RCC 7860 (cell line): ENCODE measurements at regions not wholly inside any gene's neighbourhood (a gene's known extent, or its start where the extent isn't known, plus 50 kb on each side); places are given as distances from the start of the nearest gene placed in this dataset.
"Not testable (repeated sequence)": the region's sequence is repeated elsewhere in the genome, so short reads cannot be mapped to it uniquely, and the experiment has no call there.

ENCODE experiments used
- DNase-seq: peaks from one replicate; pipeline ENCODE4 v3.0.0-alpha.2; 2015; ENCODE audit warnings: low spot score
- FAIRE-seq: peaks from 2 replicates; lab custom pipeline; 2012; peaks lifted over from hg19 to GRCh38; lab: Jason Lieb, UNC

DNA sequence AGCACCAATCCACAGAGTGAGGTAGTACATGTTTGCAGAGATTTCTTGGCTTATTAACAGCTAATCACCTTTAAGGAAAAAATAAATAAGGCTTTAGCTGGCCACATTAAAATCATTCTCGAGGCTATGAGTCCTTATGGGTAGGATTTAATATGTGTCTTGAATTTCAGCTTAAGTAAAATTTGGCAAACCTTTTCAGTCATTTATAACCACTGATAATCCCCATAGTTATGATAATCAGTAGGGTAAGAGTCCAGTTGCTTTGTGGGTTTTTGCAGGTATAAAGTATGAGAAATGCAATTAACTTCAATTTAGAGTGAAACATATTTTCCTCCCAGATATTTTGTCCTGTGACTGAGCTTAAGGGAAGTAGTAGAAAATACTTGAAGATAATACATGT lies 1458.9 kb upstream of the FLRT2 start:
- DNase-seq = no peak

DNA sequence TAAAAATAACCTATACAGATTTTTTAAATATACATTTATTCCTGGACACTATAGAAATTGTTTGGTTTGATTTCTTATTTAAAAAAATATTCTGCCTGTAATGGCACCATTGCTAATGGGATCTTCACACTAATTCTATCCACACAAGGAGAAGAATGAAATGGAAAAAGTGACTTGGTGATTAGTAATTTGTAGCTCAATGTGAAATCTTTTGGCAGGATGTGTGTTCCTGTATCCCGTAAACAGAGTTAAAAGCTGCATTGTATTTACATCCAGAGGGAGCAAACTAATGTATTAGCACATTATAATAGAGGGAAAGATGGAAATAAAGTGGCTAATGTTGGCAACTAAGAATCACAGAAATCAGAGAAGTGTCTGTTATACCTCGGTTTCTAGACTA lies 1455.3 kb upstream of the FLRT2 start:
- no peak for DNase-seq
- no peak for FAIRE-seq

More for the DNA sequence above, 1458.9 kb upstream of the FLRT2 start:
- FAIRE-seq = no peak

DNA sequence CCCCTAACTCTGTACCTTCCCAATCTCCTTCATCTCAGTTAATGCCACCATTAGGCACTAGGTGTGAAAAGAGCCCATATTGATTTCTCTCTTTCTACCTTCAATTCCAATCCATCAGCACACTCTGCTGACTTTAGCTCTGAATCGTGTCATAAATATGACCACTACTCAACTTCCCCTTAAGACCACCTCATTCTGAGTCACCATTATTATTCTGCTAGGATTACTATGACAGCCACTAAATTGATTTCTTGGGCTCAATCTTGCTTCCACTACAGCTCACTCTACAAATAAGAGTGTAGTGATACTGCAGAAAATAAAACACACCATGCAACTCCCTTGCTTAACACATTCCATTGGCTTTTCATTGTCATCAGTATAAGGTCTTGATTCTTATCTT lies 1449.0 kb upstream of the FLRT2 start:
- no peak for FAIRE-seq
- DNase-seq = no peak

DNA sequence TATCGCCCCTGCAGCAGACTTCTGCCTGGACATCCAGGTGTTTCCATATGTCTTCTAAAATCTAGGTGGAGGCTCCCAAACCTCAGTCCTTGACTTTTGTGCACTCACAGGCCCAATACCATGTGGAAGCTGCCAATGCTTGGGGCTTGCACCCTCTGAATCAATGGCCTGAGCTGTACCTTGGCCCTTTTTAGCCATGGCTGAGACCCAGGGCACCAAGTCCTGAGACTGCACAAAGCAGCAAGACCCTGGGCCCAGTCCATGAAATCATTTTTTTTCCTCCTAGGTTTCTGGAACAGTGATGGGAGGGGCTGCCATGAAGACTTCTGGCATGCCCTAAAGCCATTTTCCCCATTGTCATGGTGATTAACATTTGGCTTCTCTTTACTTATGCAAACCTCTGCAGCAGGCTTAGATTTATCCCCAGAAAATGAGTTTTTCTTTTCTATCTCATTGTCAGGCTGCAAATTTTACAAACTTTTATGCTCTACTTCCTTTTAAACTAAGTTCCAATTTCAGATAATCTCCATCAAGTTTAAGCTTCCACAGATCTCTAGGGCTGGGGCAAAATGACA lies 1445.8 kb upstream of the FLRT2 start:
- DNase-seq (no peak), FAIRE-seq (no peak)

DNA sequence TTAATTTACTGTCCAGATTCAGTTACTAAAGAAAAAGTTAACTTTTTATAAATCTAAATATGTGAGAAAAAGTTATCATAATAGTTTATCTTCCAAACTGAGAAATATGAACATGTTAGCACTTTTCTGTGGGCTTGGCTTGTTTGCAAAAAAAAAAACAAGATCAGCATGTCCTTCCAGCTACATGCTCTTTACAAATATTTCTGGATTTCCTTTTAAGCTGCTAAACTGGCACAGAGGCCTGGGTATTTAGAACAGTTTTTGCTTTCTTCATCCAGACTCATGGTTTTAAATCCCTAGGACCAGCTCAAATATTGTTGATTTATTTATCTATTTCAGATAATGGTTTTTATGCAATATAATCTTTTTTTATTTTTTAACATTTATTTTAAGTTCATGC lies 1444.5 kb upstream of the FLRT2 start:
- FAIRE-seq = no peak
- DNase-seq = no peak

DNA sequence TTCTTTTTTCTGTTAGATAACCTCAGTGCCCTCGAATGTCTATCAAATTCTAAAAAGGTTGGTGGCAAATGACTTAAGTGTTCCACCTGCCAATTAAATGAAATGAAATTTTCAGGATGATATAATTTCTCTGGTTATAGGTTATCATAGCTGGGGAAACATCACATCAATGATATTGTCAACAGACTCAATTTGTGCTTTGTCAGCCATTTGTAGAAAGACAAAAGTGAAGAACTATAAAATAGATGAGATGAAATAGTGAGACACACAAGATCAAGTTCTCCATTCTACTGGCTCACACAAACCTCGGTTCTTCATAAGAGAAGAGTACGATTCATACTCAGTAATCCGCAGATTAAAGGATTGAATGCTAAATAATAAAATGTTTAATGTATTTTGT lies 1443.2 kb upstream of the FLRT2 start:
- FAIRE-seq = no peak
- no peak for DNase-seq

DNA sequence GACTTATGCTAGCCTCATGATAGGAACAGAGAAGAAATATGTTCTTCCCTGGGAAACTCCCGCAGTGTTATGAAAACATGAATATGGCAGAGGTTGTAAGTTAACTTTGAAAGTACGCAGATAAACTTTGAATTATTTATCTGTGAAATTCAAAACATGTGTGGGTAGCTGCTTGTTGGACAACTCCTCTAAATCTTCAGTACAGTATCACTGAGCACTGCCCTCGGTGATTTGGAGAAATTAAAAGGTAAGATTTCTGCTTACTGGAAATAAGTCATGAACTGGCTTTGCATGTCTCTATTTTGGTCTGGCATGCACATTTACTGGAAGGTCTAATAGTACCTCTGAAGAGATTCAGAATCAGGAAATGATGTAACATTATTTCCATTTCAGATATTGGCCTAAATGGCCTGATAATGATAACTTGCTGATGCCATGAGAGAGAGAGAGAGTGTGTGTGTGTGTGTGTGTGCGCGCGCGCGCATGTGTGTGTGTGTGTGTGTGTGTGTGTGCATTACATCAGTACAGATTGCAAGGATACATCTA lies 1441.9 kb upstream of the FLRT2 start:
- DNase-seq = no peak
- FAIRE-seq = no peak

DNA sequence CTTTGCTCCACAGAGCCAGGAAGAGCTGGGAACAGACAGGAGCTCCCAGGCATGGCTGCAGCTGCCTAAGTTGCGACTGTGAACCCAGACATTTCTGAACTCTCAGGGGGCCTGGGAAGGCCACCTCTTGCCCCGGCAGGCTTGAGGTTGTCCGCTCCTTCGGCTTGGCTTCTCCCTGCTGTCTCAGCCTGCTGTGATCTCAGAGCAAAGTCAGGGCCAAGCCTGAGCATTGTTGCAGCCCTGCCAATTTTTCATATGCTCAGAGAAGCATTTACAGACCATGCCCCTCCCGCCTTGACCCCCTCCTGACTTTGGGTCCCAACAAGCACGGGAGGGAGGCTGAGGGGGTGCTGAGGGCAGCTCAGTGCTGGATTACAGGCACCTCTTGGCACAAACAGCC lies 1439.1 kb upstream of the FLRT2 start:
- no peak for FAIRE-seq
- no peak for DNase-seq

DNA sequence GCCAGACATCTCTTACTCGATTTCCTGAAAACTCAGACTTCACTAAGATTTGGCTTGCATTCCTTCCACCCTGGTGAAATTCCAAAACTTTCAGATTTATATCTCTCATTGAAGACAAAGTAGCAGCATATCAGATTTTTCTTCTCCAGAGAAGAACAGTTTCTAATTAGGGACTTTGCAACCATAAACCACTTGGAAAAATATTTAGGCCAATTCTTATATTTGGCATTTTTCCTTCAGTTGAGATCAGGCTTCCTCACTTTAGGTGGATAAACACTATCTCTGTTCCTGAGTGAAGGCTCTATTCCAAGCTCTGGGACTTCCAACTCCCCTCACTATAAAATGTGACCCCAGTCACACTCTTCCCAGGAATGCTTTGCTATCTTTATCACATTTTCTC lies 1434.3 kb upstream of the FLRT2 start:
- FAIRE-seq = no peak
- no peak for DNase-seq

DNA sequence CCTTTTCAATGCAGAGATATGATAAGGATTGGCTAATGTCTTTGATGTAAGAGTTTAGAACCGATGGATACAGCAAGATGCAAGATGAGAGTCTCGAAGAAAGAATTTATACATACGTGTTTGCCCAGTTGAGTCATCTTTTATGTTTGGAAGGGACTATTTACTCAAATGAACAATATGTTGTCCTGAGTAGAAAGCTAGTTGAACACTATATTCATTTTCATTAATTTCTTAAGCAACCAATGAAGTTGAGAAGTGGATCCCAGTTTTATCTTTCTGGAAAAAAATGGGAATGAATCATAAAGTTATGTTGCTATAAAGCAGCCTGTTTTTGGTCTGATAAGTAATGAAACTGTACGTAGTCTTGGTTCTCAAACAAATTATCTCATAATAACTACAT lies 1431.7 kb upstream of the FLRT2 start:
- DNase-seq (no peak), FAIRE-seq (no peak)

DNA sequence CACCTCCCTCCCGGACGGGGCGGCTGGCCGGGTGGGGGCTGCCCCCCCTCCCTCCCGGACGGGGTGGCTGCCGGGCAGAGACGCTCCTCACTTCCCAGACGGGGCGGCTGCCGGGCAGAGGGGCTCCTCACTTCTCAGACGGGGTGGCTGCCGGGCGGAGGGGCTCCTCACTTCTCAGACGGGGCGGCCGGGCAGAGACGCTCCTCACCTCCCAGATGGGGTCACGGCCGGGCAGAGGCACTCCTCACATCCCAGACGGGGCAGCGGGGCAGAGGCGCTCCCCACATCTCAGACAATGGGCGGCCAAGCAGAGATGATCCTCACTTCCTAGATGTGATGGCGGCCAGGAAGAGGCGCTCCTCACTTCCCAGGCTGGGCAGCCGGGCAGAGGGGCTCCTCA lies 1430.4 kb upstream of the FLRT2 start:
- DNase-seq, FAIRE-seq: not testable (repeated sequence)

DNA sequence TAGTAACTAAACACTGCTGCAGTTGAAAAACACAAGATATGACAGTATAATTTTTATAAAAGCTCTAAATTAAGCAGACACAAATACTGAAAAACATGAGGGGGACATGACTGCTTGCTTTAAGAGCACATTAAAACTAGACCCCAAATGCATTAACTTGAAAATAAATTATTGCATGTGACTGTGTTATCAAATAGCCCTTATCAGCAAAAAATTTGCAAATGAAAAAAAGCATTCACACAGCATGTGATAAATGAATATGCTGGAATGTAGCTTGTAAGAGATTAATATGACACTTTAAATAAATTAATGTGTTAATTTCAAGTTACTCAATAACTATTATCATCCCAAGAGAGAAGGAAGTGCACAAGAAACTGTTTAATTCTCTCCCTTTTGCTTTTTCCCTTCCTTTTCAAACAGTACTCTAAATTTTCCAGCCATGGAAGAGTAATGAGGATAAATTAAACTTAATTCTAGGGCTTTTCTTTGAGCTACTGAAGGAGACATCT lies 1422.1 kb upstream of the FLRT2 start:
- DNase-seq (no peak), FAIRE-seq (no peak)

DNA sequence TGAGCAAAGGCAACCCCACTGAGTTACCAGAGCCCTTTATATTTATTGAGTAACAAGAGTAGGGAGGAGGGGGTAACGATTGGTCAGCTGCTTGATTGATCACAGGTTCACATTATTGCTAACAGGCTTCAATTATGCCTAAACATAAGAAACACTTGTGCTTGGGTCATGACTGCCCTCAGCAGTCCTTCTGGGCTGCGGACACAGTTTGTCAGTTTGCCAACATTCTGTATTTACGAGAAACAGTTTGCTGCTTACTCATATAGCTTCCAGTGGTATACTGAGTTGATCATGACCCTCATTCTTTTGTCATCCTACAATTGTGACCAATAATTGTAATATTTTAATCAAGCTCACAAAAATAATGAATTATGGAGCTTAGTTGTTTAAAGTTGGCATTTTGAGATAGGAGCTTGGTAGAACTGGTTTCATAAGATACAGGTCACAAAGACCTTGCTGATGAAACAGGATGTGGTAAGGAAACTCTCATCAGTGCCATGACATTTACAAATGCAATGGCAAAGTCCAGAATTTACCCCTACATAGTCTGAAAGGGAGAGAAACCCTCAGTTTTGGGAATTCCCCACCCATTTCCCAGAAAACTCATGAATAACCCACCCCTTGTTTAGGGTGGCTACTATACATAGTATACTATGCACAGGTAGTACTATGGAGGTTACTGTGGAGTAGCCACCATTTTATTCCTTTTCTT lies 1421.0 kb upstream of the FLRT2 start:
- DNase-seq (no peak), FAIRE-seq (no peak)

DNA sequence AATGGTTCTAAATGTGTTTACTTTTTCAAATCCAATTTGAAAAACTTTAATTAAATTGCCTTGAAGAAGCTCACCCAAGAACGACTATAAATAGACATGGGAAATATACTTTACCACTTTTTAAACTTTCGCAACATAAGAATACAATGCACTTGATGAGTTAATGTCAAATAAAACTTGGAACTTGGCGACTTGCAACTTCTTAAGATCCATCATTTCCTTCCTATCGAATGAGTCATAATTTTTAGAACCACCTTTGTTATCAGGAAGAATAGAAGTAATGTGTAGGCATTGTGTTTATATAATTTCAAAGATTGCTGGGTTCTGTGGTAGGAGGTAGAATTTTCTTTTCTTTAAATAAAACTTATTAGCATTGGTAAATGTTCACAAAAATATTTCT lies 1417.4 kb upstream of the FLRT2 start:
- FAIRE-seq (no peak), DNase-seq (no peak)

DNA sequence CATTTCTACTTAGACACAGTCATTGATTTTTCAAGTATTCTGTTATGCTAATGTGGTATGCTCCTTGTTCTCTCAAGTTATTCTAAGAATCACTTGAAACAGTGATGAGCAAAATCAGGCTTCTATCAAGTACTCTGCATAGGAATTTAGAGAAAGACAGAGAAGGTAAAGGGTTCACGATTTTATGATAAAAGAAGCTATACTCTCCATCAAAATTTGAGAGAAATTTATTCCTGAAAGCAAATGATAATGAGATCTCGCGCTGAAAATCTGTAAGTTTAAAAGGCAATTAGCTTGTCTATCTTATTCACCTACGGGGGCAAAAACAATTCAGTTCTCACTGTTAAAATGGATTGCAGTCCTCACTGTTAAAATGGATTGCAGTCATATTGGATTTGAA lies 1404.3 kb upstream of the FLRT2 start:
- FAIRE-seq = no peak

DNA sequence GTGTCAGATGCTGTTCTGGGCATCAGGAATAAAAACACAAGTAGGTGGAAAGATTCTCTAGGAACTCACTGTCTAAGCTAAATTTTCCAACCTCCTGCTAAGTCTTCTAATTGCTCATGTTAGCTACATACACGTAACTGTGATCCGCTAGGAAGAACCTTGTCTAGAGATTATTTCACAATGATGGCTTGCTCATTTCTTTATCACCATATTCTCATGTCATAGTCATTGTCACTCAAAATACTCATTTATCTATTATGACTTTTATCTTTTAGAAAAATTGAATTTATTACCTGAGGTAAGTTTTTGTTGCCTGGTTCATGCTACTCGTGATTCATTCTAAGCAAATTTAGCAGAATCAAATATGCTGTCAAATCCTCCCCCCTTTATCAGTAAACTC lies 1402.4 kb upstream of the FLRT2 start:
- no peak for FAIRE-seq
- no peak for DNase-seq

More for the DNA sequence above, 1404.3 kb upstream of the FLRT2 start:
- DNase-seq = no peak

DNA sequence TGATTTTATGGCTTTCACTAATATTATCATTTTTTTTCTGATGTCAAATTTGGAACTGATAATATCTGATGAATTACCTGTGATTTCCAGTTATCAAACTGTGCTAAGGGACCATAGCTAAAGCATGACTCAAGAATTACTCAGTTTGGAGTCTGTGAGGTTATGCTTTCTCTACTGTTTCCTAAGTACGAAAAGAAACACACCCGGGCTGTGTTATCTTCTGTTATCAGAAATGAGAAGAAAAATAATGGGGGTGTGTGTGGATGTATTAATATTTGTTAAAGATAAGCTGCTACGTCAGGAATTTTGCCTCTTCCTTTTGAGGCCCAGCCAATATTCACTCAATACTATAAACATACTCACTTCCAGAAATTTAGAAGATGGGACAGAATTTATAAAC lies 1401.9 kb upstream of the FLRT2 start:
- no peak for DNase-seq

DNA sequence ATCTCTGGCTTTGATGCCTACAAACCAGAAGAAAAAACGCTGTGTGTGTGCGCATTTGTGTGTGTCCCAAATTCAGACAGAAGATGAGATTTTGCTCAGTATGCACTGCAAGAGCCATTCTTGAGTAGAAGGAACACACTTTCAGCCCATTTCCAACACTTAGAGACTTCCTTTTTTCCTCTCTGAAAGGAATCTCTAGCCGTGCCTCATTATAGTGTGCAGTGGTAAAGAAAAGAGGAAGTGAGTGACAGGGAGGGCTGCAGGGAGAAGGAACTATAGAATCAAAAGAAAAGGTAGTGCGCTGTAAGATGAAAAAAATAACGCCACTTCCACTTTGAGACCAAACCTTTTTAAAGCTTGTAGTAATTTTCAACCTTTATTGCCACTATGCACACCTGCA lies 1400.9 kb upstream of the FLRT2 start:
- FAIRE-seq = no peak
- DNase-seq = no peak

More for the DNA sequence above, 1401.9 kb upstream of the FLRT2 start:
- no peak for FAIRE-seq

DNA sequence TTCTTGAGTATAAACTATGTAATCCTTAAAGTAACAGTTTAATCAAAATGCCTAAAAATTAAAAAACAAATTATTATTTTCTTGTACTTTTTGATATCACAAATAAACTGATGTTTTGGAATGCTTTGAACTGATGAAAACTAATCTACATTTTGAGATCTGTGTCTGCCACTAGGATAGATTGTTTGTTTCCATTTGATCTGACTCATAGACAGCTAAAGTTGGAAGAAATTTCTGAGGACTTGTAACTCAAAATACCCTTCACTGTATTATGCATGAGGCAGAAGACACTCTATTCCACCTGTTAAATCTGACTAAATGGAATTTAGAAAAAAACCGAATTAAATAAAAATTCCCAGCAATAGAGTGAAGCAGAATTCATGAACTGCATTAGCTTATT lies 1400.0 kb upstream of the FLRT2 start:
- DNase-seq (no peak), FAIRE-seq (no peak)

DNA sequence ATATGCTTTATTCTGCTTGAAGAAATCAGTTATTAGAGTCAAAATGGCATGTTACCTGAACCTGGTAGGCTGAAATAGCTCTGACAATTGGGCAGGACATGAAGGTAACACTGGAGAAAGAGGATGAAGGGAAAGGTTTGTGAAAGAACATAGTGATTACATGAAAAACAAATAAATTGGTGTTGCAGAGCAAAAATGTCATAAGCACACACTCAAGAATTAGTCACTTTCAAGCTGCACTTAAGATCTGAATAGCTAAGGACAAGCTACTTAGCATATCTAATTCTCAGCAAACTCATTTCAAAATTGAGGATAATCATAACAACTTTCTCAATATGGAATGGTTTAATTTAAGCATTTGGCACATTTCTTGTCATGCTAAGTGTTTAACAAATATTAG lies 1398.0 kb upstream of the FLRT2 start:
- FAIRE-seq = no peak

DNA sequence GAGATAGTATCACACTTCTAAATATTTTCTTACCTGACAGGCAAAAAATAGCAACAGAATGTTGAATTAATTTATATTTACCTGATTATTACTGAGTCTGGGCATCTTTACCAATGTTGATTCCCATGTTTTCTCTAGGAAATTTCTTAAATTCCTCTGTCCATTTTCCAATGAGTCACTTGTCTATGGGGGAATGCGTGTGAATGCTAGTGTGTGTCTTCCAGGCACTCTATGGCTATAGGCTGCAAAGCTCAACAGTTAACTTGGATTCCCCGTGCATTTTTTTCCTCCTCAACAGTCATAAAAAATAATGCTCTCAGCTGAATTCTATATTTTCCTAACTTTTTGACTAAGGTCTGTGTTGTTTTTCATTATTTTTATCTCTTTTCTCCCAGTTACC lies 1385.8 kb upstream of the FLRT2 start:
- no peak for FAIRE-seq
- no peak for DNase-seq

More for the DNA sequence above, 1398.0 kb upstream of the FLRT2 start:
- no peak for DNase-seq

DNA sequence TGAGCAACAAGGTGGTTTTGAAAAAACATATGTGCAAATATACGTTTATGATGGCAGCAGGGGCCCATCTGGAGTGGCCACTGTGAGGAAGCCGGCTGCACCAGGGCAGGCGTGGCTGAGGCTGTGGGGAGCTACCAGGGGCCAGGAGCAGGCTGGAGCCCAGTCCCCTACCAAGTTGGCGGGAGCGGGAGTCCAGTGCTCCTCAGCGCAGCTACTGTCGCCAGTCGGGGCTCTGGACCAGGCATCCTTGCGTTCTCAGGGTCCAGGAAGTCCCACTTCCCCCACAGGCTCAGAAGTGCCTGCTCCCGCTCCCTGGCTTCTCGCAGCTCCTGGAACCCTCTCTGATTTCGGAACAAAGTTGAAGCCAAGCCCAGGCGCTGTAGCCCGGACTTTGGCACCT lies 1377.5 kb upstream of the FLRT2 start:
- DNase-seq = no peak

More for the DNA sequence above, 1377.5 kb upstream of the FLRT2 start:
- FAIRE-seq = no peak
